DND-41 (cell line): ENCODE measurements at regions not wholly inside any gene's neighbourhood (a gene's known extent, or its start where the extent isn't known, plus 50 kb on each side); places are given as distances from the start of the nearest gene placed in this dataset.

Experiments used
- ATAC-seq: fragments of 200-7000 bp; cut with Tn5 transposase; 3 replicates; pipeline ENCODE4 v1.9.1; 2021; ENCODE audit warnings: low read depth; ENCODE audit not compliant: insufficient read depth
- DNase-seq: peaks from one replicate; pipeline ENCODE4 v3.0.0-alpha.2; 2020
- H2AFZ ChIP-seq: 2 replicates; pipeline ENCODE4 v1.6.0; 2012; ENCODE audit warnings: low read depth, low read length
- H3K27ac ChIP-seq: 2 replicates; pipeline ENCODE4 v1.5.1; 2012; ENCODE audit warnings: low read length, inconsistent platforms
- H3K27me3 ChIP-seq: fragments of 200-600 bp; sonication (generic); 2 replicates; pipeline ENCODE4 v1.6.0; 2012; ENCODE audit warnings: low read length, mild to moderate bottlenecking, inconsistent platforms; ENCODE audit not compliant: insufficient read depth, poor library complexity
- H3K36me3 ChIP-seq: 2 replicates; pipeline ENCODE4 v1.5.1; 2012; ENCODE audit warnings: low read length, inconsistent platforms; ENCODE audit not compliant: insufficient read depth
- H3K4me1 ChIP-seq: 2 replicates; pipeline ENCODE4 v1.5.1; 2012; ENCODE audit warnings: mild to moderate bottlenecking, low read length; ENCODE audit not compliant: insufficient read depth
- H3K4me2 ChIP-seq: 2 replicates; pipeline ENCODE4 v1.6.0; 2012; ENCODE audit warnings: mild to moderate bottlenecking, moderate library complexity, low read length, inconsistent platforms; ENCODE audit not compliant: insufficient read depth
- H3K4me3 ChIP-seq, 2 experiments: fragments of 200-600 bp in 1 of 2; shearing (Covaris generic) in 1 of 2; 2 replicates each; pipeline ENCODE4 v1.5.1; 2012 to 2016; ENCODE audit warnings: inconsistent platforms in 2 of 2, low read length in 2 of 2, mild to moderate bottlenecking in 2 of 2, low read depth in 1 of 2, moderate library complexity in 1 of 2
- H3K79me2 ChIP-seq: 2 replicates; pipeline ENCODE4 v1.6.0; 2012; ENCODE audit warnings: low read length, inconsistent platforms; ENCODE audit not compliant: insufficient read depth
- H3K9ac ChIP-seq: 2 replicates; pipeline ENCODE4 v1.6.0; 2012; ENCODE audit warnings: low read depth, mild to moderate bottlenecking, inconsistent platforms, low read length, moderate library complexity
- H3K9me3 ChIP-seq: 2 replicates; pipeline ENCODE4 v1.5.1; 2012; ENCODE audit warnings: low read length, moderate library complexity, mild to moderate bottlenecking, inconsistent platforms; ENCODE audit not compliant: insufficient read depth, severe bottlenecking
- H4K20me1 ChIP-seq: 2 replicates; pipeline ENCODE4 v1.6.0; 2012; ENCODE audit warnings: low read length; ENCODE audit not compliant: insufficient read depth
- EZH2 ChIP-seq: IDR thresholded peaks from 3 replicates; pipeline ENCODE4 v1.6.1; 2012; ENCODE audit warnings: borderline replicate concordance, low read depth, mild to moderate bottlenecking, moderate library complexity, low read length, inconsistent platforms; ENCODE audit not compliant: severe bottlenecking
- TF ChIP-seq, protein P1 (sequence below): IDR thresholded peaks from 2 replicates; pipeline ENCODE4 v1.5.1; 2012; ENCODE audit warnings: borderline replicate concordance, low read length, moderate library complexity, mild to moderate bottlenecking; ENCODE audit not compliant: poor library complexity, severe bottlenecking; ENCODE audit errors: extremely low read depth

DNA sequence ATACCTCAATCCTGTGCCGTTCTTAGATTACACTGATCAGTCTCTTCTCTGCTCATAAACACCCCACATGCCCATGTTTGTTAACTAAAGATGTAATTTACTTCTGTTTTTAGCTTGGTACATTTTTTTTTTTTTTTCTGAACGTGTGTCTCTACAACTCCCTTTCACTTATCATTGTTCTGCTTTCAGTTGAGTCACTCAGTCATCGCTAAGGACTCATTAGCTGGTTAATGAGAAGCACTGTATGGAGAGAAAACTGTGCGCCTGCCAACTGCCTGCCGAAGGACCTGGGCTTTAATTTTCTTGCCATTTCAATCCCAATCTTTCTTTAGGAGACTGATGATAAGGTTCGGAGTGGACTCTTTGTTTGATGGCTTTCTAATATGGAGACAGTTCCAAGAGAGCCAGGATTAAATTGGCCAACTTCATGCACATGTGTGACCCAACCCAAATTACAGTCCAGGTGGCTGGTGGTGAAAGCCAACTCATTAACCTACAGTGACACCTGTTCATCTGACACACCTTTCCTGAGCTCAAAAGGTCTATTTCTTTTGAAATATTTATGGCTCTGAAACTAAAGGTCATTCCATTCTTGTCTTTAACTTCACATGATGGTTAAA lies 334.1 kb downstream of the BCKDHB start:
- H3K9ac ChIP-seq = no peak overlapping the region

DNA sequence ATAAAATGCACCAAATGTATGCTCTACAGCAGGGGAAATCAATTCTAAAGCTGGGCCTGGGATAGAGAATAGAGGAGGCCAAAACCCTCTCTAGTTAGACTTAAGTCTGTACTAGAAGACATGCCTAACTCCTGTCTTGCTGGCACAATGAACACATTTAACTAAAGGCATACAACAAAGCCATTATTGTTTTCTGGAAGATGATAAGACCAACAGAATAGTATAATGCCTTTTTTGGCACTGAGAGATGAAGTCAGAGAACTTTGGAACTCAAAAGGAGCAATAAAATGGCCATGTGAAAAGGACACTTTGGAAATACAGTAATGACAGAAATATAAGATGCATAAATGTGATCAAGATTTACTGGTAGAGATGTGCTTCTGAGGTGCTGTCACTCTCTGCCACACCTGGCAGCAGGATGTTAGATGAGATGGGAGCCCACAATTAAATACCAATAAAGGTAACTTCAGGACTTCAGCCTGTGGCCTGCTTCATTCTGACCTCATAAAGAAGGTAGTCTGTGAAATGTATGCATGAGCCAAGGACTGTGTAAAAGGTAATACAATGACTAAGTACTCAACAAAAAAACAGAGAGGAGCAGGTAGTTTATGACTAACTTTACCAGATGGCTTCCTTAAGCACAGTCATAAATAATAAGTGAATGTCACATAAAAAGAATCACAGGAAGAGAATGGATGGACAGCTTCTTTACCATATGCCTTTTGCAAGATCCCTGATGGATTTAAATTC lies 333.4 kb downstream of the BCKDHB start:
- no peak for TF ChIP-seq EZH2
- TF ChIP-seq, protein P1, sequence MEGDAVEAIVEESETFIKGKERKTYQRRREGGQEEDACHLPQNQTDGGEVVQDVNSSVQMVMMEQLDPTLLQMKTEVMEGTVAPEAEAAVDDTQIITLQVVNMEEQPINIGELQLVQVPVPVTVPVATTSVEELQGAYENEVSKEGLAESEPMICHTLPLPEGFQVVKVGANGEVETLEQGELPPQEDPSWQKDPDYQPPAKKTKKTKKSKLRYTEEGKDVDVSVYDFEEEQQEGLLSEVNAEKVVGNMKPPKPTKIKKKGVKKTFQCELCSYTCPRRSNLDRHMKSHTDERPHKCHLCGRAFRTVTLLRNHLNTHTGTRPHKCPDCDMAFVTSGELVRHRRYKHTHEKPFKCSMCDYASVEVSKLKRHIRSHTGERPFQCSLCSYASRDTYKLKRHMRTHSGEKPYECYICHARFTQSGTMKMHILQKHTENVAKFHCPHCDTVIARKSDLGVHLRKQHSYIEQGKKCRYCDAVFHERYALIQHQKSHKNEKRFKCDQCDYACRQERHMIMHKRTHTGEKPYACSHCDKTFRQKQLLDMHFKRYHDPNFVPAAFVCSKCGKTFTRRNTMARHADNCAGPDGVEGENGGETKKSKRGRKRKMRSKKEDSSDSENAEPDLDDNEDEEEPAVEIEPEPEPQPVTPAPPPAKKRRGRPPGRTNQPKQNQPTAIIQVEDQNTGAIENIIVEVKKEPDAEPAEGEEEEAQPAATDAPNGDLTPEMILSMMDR = no peak
- Histone ChIP-seq H3K9me3 (no peaks in the 10 kb centered on the region), H3K27ac (no peak overlapping the region), H3K4me1 (no peaks in the 10 kb centered on the region), H3K36me3 (no peaks in the 10 kb centered on the region), H3K27me3 (no peaks in the 10 kb centered on the region), H3K4me2 (no peak overlapping the region), H2AFZ (no peak overlapping the region), H3K9ac (no peak overlapping the region), H3K79me2 (no peaks in the 10 kb centered on the region), H4K20me1 (no peaks in the 10 kb centered on the region), H3K4me3 (no peak overlapping the region)
- ATAC-seq = no peak
- DNase-seq = no peak

More for the DNA sequence above, 334.1 kb downstream of the BCKDHB start:
- Histone ChIP-seq H3K4me1 (no peaks in the 10 kb centered on the region), H3K4me3 (no peak overlapping the region), H3K79me2 (no peaks in the 10 kb centered on the region), H4K20me1 (no peaks in the 10 kb centered on the region), H3K36me3 (no peaks in the 10 kb centered on the region), H3K9me3 (no peaks in the 10 kb centered on the region), H2AFZ (no peak overlapping the region), H3K27me3 (no peaks in the 10 kb centered on the region), H3K27ac (no peak overlapping the region), H3K4me2 (no peak overlapping the region)
- TF ChIP-seq, protein P1 = no peak
- no peak for TF ChIP-seq EZH2
- DNase-seq (no peak), ATAC-seq (no peak)

DNA sequence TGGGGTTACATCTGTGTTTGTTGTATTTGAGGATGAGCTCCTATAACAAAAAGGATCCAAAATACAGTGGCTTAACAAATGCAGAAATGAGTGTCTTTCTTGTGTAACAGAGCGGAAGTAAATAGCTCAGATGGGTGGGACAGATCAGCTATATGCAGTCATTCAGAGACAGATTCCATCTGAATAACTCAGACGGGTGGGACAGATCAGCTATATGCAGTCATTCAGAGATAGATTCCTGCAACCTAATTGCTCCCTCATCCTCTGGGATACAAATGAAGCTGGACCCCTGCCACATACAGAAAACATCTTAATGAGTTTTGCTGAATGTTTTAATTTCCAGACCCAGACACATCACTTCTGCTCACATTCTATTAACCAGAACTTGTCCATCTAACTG lies 332.3 kb downstream of the BCKDHB start:
- no peaks in the 10 kb centered on the region for H3K4me1 ChIP-seq
- H3K36me3 ChIP-seq = no peaks in the 10 kb centered on the region
- H3K9ac ChIP-seq = no peak overlapping the region
- H4K20me1 ChIP-seq = no peaks in the 10 kb centered on the region
- H3K27me3 ChIP-seq = no peaks in the 10 kb centered on the region
- no peak overlapping the region for H2AFZ ChIP-seq
- no peak for DNase-seq
- no peak overlapping the region for H3K4me3 ChIP-seq
- no peak for ATAC-seq
- no peaks in the 10 kb centered on the region for H3K9me3 ChIP-seq
- no peaks in the 10 kb centered on the region for H3K79me2 ChIP-seq
- H3K4me2 ChIP-seq = no peak overlapping the region
- H3K27ac ChIP-seq = no peak overlapping the region
- TF ChIP-seq, protein P1 = no peak
- no peak for TF ChIP-seq EZH2
